ENCODE measurements at regions not wholly inside any gene's neighbourhood (a gene's known extent, or its start where the extent isn't known, plus 50 kb on each side); places are given as distances from the start of the nearest gene placed in this dataset.

- no peaks in the 10 kb centered on the region for H4K20me1 ChIP-seq (replicated peaks; ENCODE audit: control insufficient read depth, extremely low read depth, insufficient read depth, low read length)
- H3K79me2 ChIP-seq (ENCODE audit: control insufficient read depth, insufficient read depth, low read length) = no peaks in the 10 kb centered on the region
- H3K9ac ChIP-seq (replicated peaks; ENCODE audit: extremely low read depth, insufficient read depth, low read length) = no peak overlapping the region
- ChIA-PET CTCF (no interaction called here), POLR2A (no interaction called here)
- H3K4me1 ChIP-seq (ENCODE audit: control insufficient read depth, extremely low read depth, insufficient read depth, low read length) = no peaks in the 10 kb centered on the region
- TF ChIP-seq GATA2 (IDR thresholded peaks at IDR 0.05; ENCODE audit: insufficient read depth, insufficient read length, low read depth, low read length) = no peak
- no peak for TF ChIP-seq POLR2A (IDR thresholded peaks at IDR 0.05; ENCODE audit: low read depth, low read length)
- TF ChIP-seq JUN (IDR thresholded peaks at IDR 0.05; ENCODE audit: borderline replicate concordance, insufficient read depth, insufficient read length, low read depth) = no peak
- no peak for TF ChIP-seq EZH2 (IDR thresholded peaks at IDR 0.05; ENCODE audit: borderline replicate concordance, low read depth, low read length, severe bottlenecking)
- TF ChIP-seq FOS (IDR thresholded peaks at IDR 0.05; ENCODE audit: borderline replicate concordance, insufficient read depth, low read length) = no peak
- TF ChIP-seq POLR2AphosphoS5 (IDR thresholded peaks at IDR 0.05; ENCODE audit: insufficient read depth, low read depth, low read length) = no peak
- TF ChIP-seq MYC (IDR thresholded peaks at IDR 0.05; ENCODE audit: low read depth, low read length) = no peak
- TF ChIP-seq CTCF (IDR thresholded peaks at IDR 0.05; ENCODE audit: extremely low read depth in 1 of 2, insufficient read depth in 1 of 2, low read depth in 1 of 2, low read length in 2 of 2) = no peak
- no peak for TF ChIP-seq MAX (IDR thresholded peaks at IDR 0.05; ENCODE audit: insufficient read depth, insufficient read length)
- no peaks in the 10 kb centered on the region for H3K27me3 ChIP-seq (ENCODE audit: control insufficient read depth in 2 of 2, insufficient read depth in 2 of 2, low read length in 2 of 2)
- no peak overlapping the region for H3K4me3 ChIP-seq (replicated peaks in 1 of 3; ENCODE audit: insufficient read depth in 1 of 3, low read depth in 1 of 3, low read length in 3 of 3)
- intact Hi-C loops (cut with micrococcal nuclease) = no loop called here
- H3K27ac ChIP-seq (ENCODE audit: insufficient read depth, low read depth, low read length) = no peak overlapping the region
- dilution Hi-C loops (cut with MboI; ENCODE audit: extremely low pct_ligation_motif_present, low sequenced_read_pairs) = no loop called here
- H3K9me1 ChIP-seq (replicated peaks; ENCODE audit: control insufficient read depth, extremely low read depth, insufficient read depth, low read length) = no peaks in the 10 kb centered on the region
- no peaks in the 10 kb centered on the region for H3K36me3 ChIP-seq (ENCODE audit: control insufficient read depth in 2 of 2, extremely low read depth in 1 of 2, insufficient read depth in 2 of 2, low read length in 2 of 2)
- DNase-seq (ENCODE audit: low read depth, low spot score) (no peak), FAIRE-seq (no peak)
- no peaks in the 10 kb centered on the region for H3K9me3 ChIP-seq (replicated peaks; ENCODE audit: control insufficient read depth, insufficient read depth, low read length)
- BruUV-seq (replicated peaks) = no TSS peak
- no peak overlapping the region for H3K4me2 ChIP-seq (ENCODE audit: insufficient read depth, low read length)
- H2AFZ ChIP-seq (ENCODE audit: low read depth, low read length) = no peak overlapping the region
Observed at GRCh38 chr10:15985690-15986089, 125.4 kb upstream of the MINDY3 start.

All from endothelial cell of umbilical vein (primary cell).